ENCODE measurements at regions not wholly inside any gene's neighbourhood (a gene's known extent, or its start where the extent isn't known, plus 50 kb on each side); places are given as distances from the start of the nearest gene placed in this dataset.

DNA sequence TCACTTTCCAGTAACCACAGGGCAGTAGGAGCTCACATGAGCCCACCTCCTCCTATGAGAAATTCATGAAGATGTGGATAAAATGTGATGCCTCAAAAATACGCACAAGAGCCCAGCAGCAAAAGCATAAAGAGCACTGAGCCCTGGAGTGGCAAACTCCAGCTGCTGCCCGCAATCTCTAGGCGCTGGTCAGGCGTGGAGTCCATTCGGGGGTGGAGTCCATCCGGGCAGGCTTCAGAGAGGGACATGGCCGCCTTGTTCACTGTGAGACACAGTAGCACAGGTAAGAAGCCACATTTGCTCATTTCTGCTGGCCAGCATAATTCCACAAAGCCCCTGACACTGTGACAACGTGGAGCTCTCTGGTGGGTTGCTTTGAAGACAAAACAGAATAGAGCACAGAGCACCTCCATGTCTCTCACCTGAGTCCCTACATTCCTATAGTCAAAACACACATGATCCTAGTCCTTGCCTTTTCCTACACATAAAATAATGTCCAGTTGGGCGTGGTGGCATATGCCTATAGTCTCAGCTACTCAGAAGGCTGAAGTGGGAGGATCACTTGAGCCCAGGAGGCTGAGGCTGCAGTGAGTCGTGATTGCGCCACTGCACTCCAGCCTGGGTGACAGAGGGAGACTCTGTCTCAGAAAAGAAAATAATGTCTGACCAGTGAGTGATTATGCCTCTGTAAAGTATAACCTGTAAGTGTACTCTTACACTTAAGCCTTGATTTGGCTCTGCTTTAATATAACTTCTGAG is 365.2 kb downstream of the GADD45G start:
- H3K4me1 ChIP-seq (ENCODE audit: insufficient read depth, low read length): no peaks in the 10 kb centered on the region
- no peak overlapping the region for H3K27ac Mint-ChIP-seq
- no peaks in the 10 kb centered on the region for H3K9me3 ChIP-seq (ENCODE audit: control insufficient read depth in 1 of 2, insufficient read depth in 1 of 2, low read length in 2 of 2)
- no peaks in the 10 kb centered on the region for H3K27me3 ChIP-seq (ENCODE audit: control insufficient read depth in 1 of 2, insufficient read depth in 2 of 2, low read length in 2 of 2)
- ATAC-seq (ENCODE audit: poor library complexity) (no peak), DNase-seq (no peak)
- H3K4me3 Mint-ChIP-seq: no peak overlapping the region
- no peaks in the 10 kb centered on the region for H3K4me1 Mint-ChIP-seq (ENCODE audit: low read depth)
- no peak overlapping the region for H3K4me3 ChIP-seq (ENCODE audit: low read length)
- intact Hi-C loops (cut with DNase I, micrococcal nuclease): no loop called here
- TF ChIP-seq CTCF (IDR thresholded peaks at IDR 0.05): no peak
- no peak overlapping the region for H3K27ac ChIP-seq (ENCODE audit: low read depth in 1 of 2, low read length in 2 of 2)
- H3K36me3 Mint-ChIP-seq (ENCODE audit: low read depth): no peaks in the 10 kb centered on the region
- no peaks in the 10 kb centered on the region for H3K36me3 ChIP-seq (ENCODE audit: insufficient read depth, low read length)
- H3K9me3 Mint-ChIP-seq: no peaks in the 10 kb centered on the region
- ChIA-PET POLR2A (no interaction called here), CTCF (no interaction called here)
- H3K27me3 Mint-ChIP-seq: no peaks in the 10 kb centered on the region

DNA sequence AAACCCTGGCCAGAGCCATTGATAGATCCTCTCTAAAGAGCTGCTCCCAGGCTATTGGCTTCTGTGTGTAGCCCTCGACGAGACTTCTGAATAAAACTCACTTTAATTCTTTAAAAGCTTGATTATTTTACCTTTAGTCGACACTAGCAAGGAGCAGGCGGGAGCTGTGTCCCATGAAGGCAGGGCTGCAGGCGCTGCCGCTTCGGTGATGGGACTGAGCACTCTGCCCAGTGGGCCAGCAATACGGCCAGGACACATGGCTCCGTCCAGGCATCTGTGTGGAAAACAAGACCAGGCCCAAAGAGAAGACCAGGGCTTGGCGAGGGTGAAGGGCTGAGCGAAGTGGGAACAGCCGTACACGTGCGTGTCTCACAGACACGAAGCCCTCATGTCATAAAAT is 365.9 kb downstream of the GADD45G start:
- H3K9me3 Mint-ChIP-seq: no peaks in the 10 kb centered on the region
- DNase-seq (no peak), ATAC-seq (ENCODE audit: poor library complexity) (no peak)
- H3K27ac ChIP-seq (ENCODE audit: low read depth in 1 of 2, low read length in 2 of 2): no peak overlapping the region
- no peaks in the 10 kb centered on the region for H3K27me3 Mint-ChIP-seq
- H3K4me1 ChIP-seq (ENCODE audit: insufficient read depth, low read length): no peaks in the 10 kb centered on the region
- H3K27me3 ChIP-seq (ENCODE audit: control insufficient read depth in 1 of 2, insufficient read depth in 2 of 2, low read length in 2 of 2): no peaks in the 10 kb centered on the region
- no peaks in the 10 kb centered on the region for H3K4me1 Mint-ChIP-seq (ENCODE audit: low read depth)
- H3K4me3 Mint-ChIP-seq: no peak overlapping the region
- TF ChIP-seq CTCF (IDR thresholded peaks at IDR 0.05): no peak
- ChIA-PET CTCF (no interaction called here), POLR2A (no interaction called here)
- H3K27ac Mint-ChIP-seq: no peak overlapping the region
- H3K36me3 Mint-ChIP-seq (ENCODE audit: low read depth): no peaks in the 10 kb centered on the region
- no peaks in the 10 kb centered on the region for H3K36me3 ChIP-seq (ENCODE audit: insufficient read depth, low read length)
- intact Hi-C loops (cut with DNase I, micrococcal nuclease): no loop called here
- no peaks in the 10 kb centered on the region for H3K9me3 ChIP-seq (ENCODE audit: control insufficient read depth in 1 of 2, insufficient read depth in 1 of 2, low read length in 2 of 2)
- H3K4me3 ChIP-seq (ENCODE audit: low read length): no peak overlapping the region

- H3K36me3 ChIP-seq (ENCODE audit: insufficient read depth, low read length): no peaks in the 10 kb centered on the region
- H3K36me3 Mint-ChIP-seq (ENCODE audit: low read depth): no peaks in the 10 kb centered on the region
- no peak overlapping the region for H3K27ac Mint-ChIP-seq
- DNase-seq (no peak), ATAC-seq (ENCODE audit: poor library complexity) (no peak)
- H3K4me1 Mint-ChIP-seq (ENCODE audit: low read depth): no peaks in the 10 kb centered on the region
- no peaks in the 10 kb centered on the region for H3K9me3 ChIP-seq (ENCODE audit: control insufficient read depth in 1 of 2, insufficient read depth in 1 of 2, low read length in 2 of 2)
- intact Hi-C loops (cut with DNase I, micrococcal nuclease): no loop called here
- H3K9me3 Mint-ChIP-seq: no peaks in the 10 kb centered on the region
- no peak overlapping the region for H3K4me3 Mint-ChIP-seq
- H3K27me3 Mint-ChIP-seq: no peaks in the 10 kb centered on the region
- no peak overlapping the region for H3K4me3 ChIP-seq (ENCODE audit: low read length)
- no peak for TF ChIP-seq CTCF (IDR thresholded peaks at IDR 0.05)
- no peak overlapping the region for H3K27ac ChIP-seq (ENCODE audit: low read depth in 1 of 2, low read length in 2 of 2)
- ChIA-PET POLR2A (no interaction called here), CTCF (no interaction called here)
- no peaks in the 10 kb centered on the region for H3K4me1 ChIP-seq (ENCODE audit: insufficient read depth, low read length)
- no peaks in the 10 kb centered on the region for H3K27me3 ChIP-seq (ENCODE audit: control insufficient read depth in 1 of 2, insufficient read depth in 2 of 2, low read length in 2 of 2)
Measured at GRCh38 chr9:89972535-89972934, 367.7 kb downstream of the GADD45G start.

Data from CD4-positive, alpha-beta T cell (primary cell).